H1 (cell line): ENCODE measurements at regions not wholly inside any gene's neighbourhood (a gene's known extent, or its start where the extent isn't known, plus 50 kb on each side); places are given as distances from the start of the nearest gene placed in this dataset.

ENCODE experiments used
- ASH2L ChIP-seq: fragments of 200-600, 300-600 bp; sonication (generic); IDR thresholded peaks from one replicate; pipeline ENCODE4 v1.7.1; 2017; ENCODE audit warnings: low read length
- BCL11A ChIP-seq, 2 experiments: IDR thresholded peaks; one replicate each; pipeline ENCODE4 v1.6.1; 2011; ENCODE audit warnings: low read depth in 2 of 2, low read length in 2 of 2, mild to moderate bottlenecking in 2 of 2
- CHD7 ChIP-seq: fragments of 300-600 bp; sonication (generic); IDR thresholded peaks from 2 replicates; pipeline ENCODE4 v1.7.1; 2012; ENCODE audit warnings: low read length, moderate library complexity, mild to moderate bottlenecking, inconsistent platforms; ENCODE audit not compliant: insufficient replicate concordance
- FOSL1 ChIP-seq: IDR thresholded peaks from 2 replicates; pipeline ENCODE4 v1.6.1; 2011; ENCODE audit warnings: mild to moderate bottlenecking, low read depth, low read length, moderate library complexity; ENCODE audit not compliant: insufficient read depth
- RAD21 ChIP-seq, 2 experiments: IDR thresholded peaks in 1 of 2; conservative IDR thresholded peaks in 1 of 2; 2 replicates each; pipeline ENCODE4 v1.6.1; 2011; ENCODE audit warnings: low read depth in 2 of 2, low read length in 2 of 2, improper control_type of control experiment in 1 of 2, inconsistent platforms in 1 of 2, mild to moderate bottlenecking in 1 of 2, moderate library complexity in 1 of 2
- SIN3A ChIP-seq, 2 experiments: IDR thresholded peaks in 1 of 2; conservative IDR thresholded peaks in 1 of 2; 2 replicates each; pipeline ENCODE4 v1.6.1; 2011 to 2012; ENCODE audit warnings: low read length in 2 of 2, improper control_type of control experiment in 1 of 2, low read depth in 1 of 2, mild to moderate bottlenecking in 1 of 2
- ZNF274 ChIP-seq: IDR thresholded peaks from 2 replicates; pipeline ENCODE4 v1.7.0; 2012; ENCODE audit warnings: low read length, borderline replicate concordance; ENCODE audit errors: extremely low read depth

GRCh38 chr4:22901631-22902030 lies 208.9 kb downstream of the GBA3 start (continued):
- no peak for TF ChIP-seq FOSL1
- TF ChIP-seq ASH2L, result no peak
- no peak for TF ChIP-seq ZNF274
- TF ChIP-seq RAD21 (IDR thresholded peaks at IDR 0.05 in 1 of 2, conservative IDR thresholded peaks at IDR 0.05 in 1 of 2; ENCODE audit: low read depth in 2 of 2, low read length in 2 of 2), result no peak
- TF ChIP-seq CHD7, result no peak
- TF ChIP-seq SIN3A (conservative IDR thresholded peaks at IDR 0.05 in 1 of 2, IDR thresholded peaks at IDR 0.05 in 1 of 2; ENCODE audit: low read depth in 1 of 2, low read length in 2 of 2), result no peak
- no peak for TF ChIP-seq BCL11A (IDR thresholded peaks at IDR 0.05; ENCODE audit: low read depth in 2 of 2, low read length in 2 of 2)
